Effector memory CD8-positive, alpha-beta T cell (primary cell): ENCODE measurements at regions not wholly inside any gene's neighbourhood (a gene's known extent, or its start where the extent isn't known, plus 50 kb on each side); places are given as distances from the start of the nearest gene placed in this dataset.

Experiments used
- ATAC-seq: fragments of 150-1000 bp; cut with Tn5 transposase; replicated peaks from 2 replicates; pipeline ENCODE4 v1.10.0; 2021; ENCODE audit warnings: mild to moderate bottlenecking, moderate library complexity
- DNase-seq, 3 experiments: peaks; one replicate each; pipeline ENCODE4 v3.0.0; 2021
- H3K27ac Mint-ChIP-seq, 2 donors: one replicate each; pipeline ENCODE4 v1.8.0; 2022; ENCODE audit warnings: mild to moderate bottlenecking in 2 of 2, mixed read lengths in 2 of 2, moderate library complexity in 2 of 2
- H3K27me3 Mint-ChIP-seq, 2 donors: one replicate each; pipeline ENCODE4 v1.8.0; 2022; ENCODE audit warnings: mixed read lengths in 2 of 2
- H3K36me3 Mint-ChIP-seq: one replicate; pipeline ENCODE4 v1.8.0; 2022; ENCODE audit warnings: mild to moderate bottlenecking, moderate library complexity, mixed read lengths; ENCODE audit not compliant: insufficient read depth
- H3K4me1 Mint-ChIP-seq, 2 donors: one replicate each; pipeline ENCODE4 v1.8.0; 2022; ENCODE audit warnings: low read depth in 2 of 2, mixed read lengths in 2 of 2
- H3K4me3 Mint-ChIP-seq, 2 donors: one replicate each; pipeline ENCODE4 v1.8.0; 2022; ENCODE audit warnings: mild to moderate bottlenecking in 2 of 2, mixed read lengths in 2 of 2, moderate library complexity in 2 of 2
- H3K9me3 Mint-ChIP-seq, 2 donors: one replicate each; pipeline ENCODE4 v1.8.0; 2022; ENCODE audit warnings: mixed read lengths in 2 of 2

DNA sequence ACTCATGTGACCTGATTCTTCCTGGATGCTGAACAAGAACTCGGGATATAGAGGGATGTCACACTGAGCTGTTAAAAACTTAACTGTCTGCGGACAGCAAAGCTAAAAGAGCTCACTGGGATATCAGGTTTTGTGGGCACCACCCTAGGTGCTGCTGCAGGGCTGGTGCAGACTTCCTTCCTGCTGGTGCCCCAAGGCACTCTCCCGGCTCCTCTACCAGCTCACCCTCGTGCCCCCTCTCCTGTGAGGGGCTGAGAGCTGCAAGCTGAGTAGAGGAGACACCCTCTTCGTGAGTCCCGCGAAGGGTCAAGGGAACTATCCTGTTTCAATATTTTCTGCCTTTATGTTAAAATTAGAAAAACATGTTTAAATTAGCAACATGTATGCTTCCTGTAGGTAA lies 1475.7 kb downstream of the EFNB2 start:
- H3K9me3 Mint-ChIP-seq: no peaks in the 10 kb centered on the region
- no peak overlapping the region for H3K27ac Mint-ChIP-seq
- DNase-seq: no peak
- H3K27me3 Mint-ChIP-seq: no peaks in the 10 kb centered on the region
- no peak for ATAC-seq
- no peaks in the 10 kb centered on the region for H3K36me3 Mint-ChIP-seq
- H3K4me3 Mint-ChIP-seq: no peak overlapping the region
- no peaks in the 10 kb centered on the region for H3K4me1 Mint-ChIP-seq

DNA sequence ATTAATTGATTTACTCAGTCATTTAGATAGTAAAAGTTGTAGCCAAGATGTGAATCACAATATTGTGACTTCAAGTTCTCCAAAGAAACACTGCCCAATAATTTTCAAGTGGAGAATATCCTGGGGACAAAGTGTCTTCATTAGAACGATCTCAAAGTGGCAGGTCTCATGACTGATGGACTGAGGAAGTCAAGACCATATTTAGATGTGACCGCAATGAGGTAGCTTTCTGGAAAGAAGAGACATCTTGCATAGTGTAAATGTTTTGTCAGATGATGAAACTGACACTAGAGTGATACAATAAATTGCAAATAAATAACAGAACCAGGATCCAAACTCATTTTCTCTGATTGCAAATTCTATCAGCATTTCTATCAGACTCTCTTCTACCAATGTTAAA lies 1476.9 kb downstream of the EFNB2 start:
- no peaks in the 10 kb centered on the region for H3K4me1 Mint-ChIP-seq
- H3K27me3 Mint-ChIP-seq: no peaks in the 10 kb centered on the region
- DNase-seq (no peak), ATAC-seq (no peak)
- H3K27ac Mint-ChIP-seq: no peak overlapping the region
- H3K4me3 Mint-ChIP-seq: no peak overlapping the region
- H3K9me3 Mint-ChIP-seq: no peaks in the 10 kb centered on the region
- H3K36me3 Mint-ChIP-seq: no peaks in the 10 kb centered on the region

DNA sequence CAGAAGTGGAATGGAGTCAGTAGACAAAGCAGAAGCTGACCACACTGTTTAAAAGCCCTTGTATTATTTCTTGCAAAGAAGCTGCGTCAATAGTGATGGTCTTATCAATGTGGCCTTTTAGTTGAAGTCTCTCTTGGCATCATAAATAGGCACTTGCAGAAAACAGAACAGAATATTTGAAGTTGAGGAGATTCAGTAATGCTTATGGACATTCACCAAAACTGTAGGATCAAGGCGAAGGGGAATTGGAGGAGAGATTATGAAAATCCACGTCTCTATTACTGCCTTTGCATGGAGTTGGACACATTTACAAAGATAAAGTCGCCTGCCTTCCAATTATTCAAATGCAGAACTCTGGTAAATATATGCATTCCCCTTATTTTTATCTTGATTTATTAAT lies 1482.8 kb downstream of the EFNB2 start:
- Mint-ChIP-seq H3K27ac (no peak overlapping the region), H3K4me3 (no peak overlapping the region), H3K36me3 (no peaks in the 10 kb centered on the region), H3K27me3 (peaks cover 0 to 10% of the 10 kb centered on the region in 2 donors), H3K4me1 (no peaks in the 10 kb centered on the region), H3K9me3 (peaks cover 0 to 1% of the 10 kb centered on the region in 2 donors)
- no peak for ATAC-seq
- no peak for DNase-seq

DNA sequence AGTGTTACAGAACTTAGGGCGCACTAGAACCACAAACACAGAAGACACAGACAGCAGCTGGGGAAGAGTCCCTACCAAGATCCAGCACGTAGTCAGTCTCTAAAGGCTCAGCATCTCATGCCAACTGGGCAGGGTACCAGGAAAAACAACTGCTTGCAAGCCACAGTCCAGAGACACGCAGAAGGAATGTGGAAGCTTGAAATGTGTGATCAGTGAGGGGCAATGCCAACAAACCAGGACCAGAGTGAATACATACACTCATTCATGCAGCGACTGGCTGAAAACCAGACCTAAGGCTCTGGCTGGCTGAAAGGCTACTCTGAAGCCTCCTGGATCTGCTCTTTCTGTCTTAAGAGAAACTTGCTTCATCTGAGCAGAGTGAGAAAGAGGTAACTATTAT lies 1484.8 kb downstream of the EFNB2 start:
- Mint-ChIP-seq H3K4me3 (no peak overlapping the region), H3K4me1 (no peaks in the 10 kb centered on the region), H3K27ac (no peak overlapping the region), H3K27me3 (peaks cover 0 to 10% of the 10 kb centered on the region in 2 donors), H3K9me3 (peaks cover 0 to 1% of the 10 kb centered on the region in 2 donors), H3K36me3 (no peaks in the 10 kb centered on the region)
- DNase-seq: no peak
- no peak for ATAC-seq

- H3K4me1 Mint-ChIP-seq: no peaks in the 10 kb centered on the region
- no peak for ATAC-seq
- H3K9me3 Mint-ChIP-seq: peaks cover 3% of the 10 kb centered on the region in 2 donors
- H3K4me3 Mint-ChIP-seq: no peak overlapping the region
- H3K27ac Mint-ChIP-seq: no peak overlapping the region
- H3K27me3 Mint-ChIP-seq: peaks cover 0 to 10% of the 10 kb centered on the region in 2 donors
- no peaks in the 10 kb centered on the region for H3K36me3 Mint-ChIP-seq
- DNase-seq: no peak
Measured at GRCh38 chr13:105048677-105049076, 1486.8 kb downstream of the EFNB2 start.

- ATAC-seq (no peak), DNase-seq (no peak)
- Mint-ChIP-seq H3K27me3 (peaks cover 0 to 10% of the 10 kb centered on the region in 2 donors), H3K9me3 (peaks cover 5 to 8% of the 10 kb centered on the region in 2 donors), H3K27ac (no peak overlapping the region), H3K4me1 (no peaks in the 10 kb centered on the region), H3K4me3 (no peak overlapping the region), H3K36me3 (no peaks in the 10 kb centered on the region)
Measured at GRCh38 chr13:105047676-105048295, 1487.7 kb downstream of the EFNB2 start.

- Mint-ChIP-seq H3K9me3 (peaks cover 4 to 8% of the 10 kb centered on the region in 2 donors), H3K27me3 (no peaks in the 10 kb centered on the region), H3K36me3 (no peaks in the 10 kb centered on the region), H3K27ac (no peak overlapping the region), H3K4me3 (no peak overlapping the region), H3K4me1 (no peaks in the 10 kb centered on the region)
- ATAC-seq: no peak
- no peak for DNase-seq
Measured at GRCh38 chr13:105037110-105037509, 1498.4 kb downstream of the EFNB2 start.

DNA sequence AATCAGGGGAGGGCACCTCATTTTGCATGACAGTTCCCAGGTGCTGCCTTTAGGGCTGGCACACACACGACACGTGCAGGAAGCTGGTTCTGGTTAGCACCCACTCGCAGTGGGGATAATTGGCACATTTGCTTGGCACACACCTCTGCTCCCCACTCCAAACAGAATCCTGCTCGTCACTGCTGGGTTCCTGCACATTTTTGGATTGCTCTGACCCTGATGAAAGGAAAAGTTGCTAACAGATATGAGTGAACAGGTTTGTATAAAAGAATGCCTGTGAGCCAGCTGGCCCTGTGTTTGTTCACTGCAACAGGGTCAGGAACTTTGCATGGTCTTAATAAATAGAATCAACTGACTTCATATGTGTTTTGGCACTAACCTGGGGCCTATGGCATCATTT lies 1500.4 kb downstream of the EFNB2 start:
- ATAC-seq (no peak), DNase-seq (no peak)
- H3K4me3 Mint-ChIP-seq: no peak overlapping the region
- H3K36me3 Mint-ChIP-seq: no peaks in the 10 kb centered on the region
- no peaks in the 10 kb centered on the region for H3K27me3 Mint-ChIP-seq
- H3K4me1 Mint-ChIP-seq: no peaks in the 10 kb centered on the region
- no peak overlapping the region for H3K27ac Mint-ChIP-seq
- peaks cover 1 to 8% of the 10 kb centered on the region in 2 donors for H3K9me3 Mint-ChIP-seq

DNA sequence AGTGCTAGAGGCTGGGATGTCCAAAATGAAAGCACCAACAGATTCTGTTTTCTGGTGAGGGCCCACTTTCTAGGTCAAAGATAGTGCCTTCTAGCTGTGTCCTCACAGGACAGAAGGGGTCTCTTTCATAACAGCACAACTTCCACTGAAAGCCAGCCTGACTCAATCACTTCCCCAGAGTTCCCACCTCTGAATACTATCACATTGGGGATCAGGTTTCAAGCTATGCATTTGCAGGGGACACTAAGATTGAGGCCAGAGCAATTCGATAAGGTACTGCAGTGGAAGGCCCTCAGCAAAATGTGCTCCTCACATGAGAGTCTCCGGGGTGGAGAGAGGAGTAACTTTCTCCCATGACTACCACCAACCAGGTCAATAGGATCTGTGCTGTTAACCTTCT lies 1501.5 kb downstream of the EFNB2 start:
- Mint-ChIP-seq H3K27me3 (no peaks in the 10 kb centered on the region), H3K36me3 (no peaks in the 10 kb centered on the region), H3K27ac (no peak overlapping the region), H3K4me3 (no peak overlapping the region), H3K9me3 (peaks cover 1 to 8% of the 10 kb centered on the region in 2 donors), H3K4me1 (no peaks in the 10 kb centered on the region)
- no peak for DNase-seq
- no peak for ATAC-seq

DNA sequence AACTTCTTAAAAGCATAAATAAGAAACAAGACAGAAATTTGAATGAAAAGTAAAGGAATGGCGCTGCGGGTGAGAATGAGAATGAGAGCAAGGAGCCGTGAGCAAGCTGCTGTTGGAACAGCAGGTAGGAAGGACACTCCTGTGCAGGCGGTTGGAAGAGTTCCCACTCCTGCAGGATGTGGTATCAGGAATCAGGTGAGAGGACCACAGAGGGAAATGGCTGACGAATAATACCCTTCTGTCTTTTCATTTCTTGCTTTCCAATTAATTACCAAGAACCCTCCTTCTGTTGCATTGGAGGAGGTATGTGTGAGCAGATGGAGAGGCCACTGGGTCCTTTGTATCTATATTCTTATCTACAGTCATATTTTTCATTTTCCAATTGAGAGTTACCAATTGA lies 1504.2 kb downstream of the EFNB2 start:
- ATAC-seq: no peak
- Mint-ChIP-seq H3K27me3 (no peaks in the 10 kb centered on the region), H3K4me1 (no peaks in the 10 kb centered on the region), H3K9me3 (peaks cover 1 to 8% of the 10 kb centered on the region in 2 donors), H3K4me3 (no peak overlapping the region), H3K36me3 (no peaks in the 10 kb centered on the region), H3K27ac (no peak overlapping the region)
- no peak for DNase-seq

DNA sequence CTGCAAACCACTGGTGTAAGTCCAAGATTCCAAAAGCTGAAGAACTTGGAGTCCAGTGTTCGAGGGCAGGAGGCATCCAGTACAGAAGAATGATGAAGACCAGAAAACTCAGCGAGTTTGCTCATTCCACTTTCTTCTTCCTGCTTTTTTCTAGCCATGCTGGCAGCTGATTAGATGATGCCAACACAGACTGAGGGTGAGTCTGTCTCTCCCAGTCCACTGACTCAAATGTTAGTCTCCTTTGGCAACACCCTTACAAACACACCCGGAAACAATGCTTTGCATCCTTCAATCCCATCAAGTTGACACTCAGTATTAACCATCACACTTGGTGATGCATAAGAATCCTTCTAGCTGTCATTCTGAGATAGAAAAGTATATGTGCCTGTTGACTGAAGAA lies 1504.6 kb downstream of the EFNB2 start:
- no peaks in the 10 kb centered on the region for H3K4me1 Mint-ChIP-seq
- H3K9me3 Mint-ChIP-seq: peaks cover 1 to 8% of the 10 kb centered on the region in 2 donors
- H3K27me3 Mint-ChIP-seq: no peaks in the 10 kb centered on the region
- H3K27ac Mint-ChIP-seq: no peak overlapping the region
- H3K36me3 Mint-ChIP-seq: no peaks in the 10 kb centered on the region
- no peak overlapping the region for H3K4me3 Mint-ChIP-seq
- ATAC-seq (no peak), DNase-seq (no peak)

DNA sequence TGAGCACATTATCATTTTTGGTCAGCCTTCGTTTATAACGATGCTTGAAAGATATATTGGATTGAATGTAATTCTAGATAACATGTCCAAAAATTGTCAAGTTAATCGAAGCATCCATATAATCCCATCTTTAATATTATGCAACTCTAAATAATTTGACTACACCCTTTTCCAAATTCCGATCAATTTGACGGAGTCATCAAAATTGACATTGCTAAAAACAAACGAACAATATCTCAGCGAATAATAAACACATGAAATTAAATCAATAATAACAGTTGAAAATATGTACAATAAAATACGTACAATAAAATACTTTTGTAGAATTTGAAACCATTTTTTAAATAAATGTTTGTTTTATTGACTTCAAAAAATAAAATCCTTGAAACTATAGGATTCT lies 1516.4 kb downstream of the EFNB2 start:
- Mint-ChIP-seq H3K9me3 (peaks cover 0 to 3% of the 10 kb centered on the region in 2 donors), H3K36me3 (no peaks in the 10 kb centered on the region), H3K27ac (no peak overlapping the region), H3K4me1 (no peaks in the 10 kb centered on the region), H3K27me3 (no peaks in the 10 kb centered on the region), H3K4me3 (no peak overlapping the region)
- DNase-seq (no peak), ATAC-seq (no peak)

DNA sequence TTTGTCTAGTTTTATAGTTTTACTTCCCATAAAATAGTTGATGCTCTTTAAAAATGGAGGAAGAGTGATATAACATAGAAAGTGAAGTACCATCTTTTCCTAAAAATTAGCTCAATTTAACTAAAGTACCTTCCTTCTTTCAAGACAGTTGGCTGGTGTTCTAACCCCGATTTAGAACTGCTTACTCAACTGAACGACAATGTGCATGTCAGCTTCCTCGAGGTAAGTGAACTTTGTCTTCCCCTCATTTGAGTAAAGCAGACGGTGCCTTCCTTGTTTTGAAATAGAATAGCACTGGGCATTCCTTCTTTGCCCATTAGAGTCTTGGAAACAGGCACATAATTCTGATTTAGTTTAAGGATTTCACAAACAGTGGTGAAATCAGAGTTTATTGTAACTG lies 1519.2 kb downstream of the EFNB2 start:
- H3K4me1 Mint-ChIP-seq: no peaks in the 10 kb centered on the region
- no peak for ATAC-seq
- no peaks in the 10 kb centered on the region for H3K27me3 Mint-ChIP-seq
- H3K9me3 Mint-ChIP-seq: peaks cover 0 to 7% of the 10 kb centered on the region in 2 donors
- H3K27ac Mint-ChIP-seq: no peak overlapping the region
- no peaks in the 10 kb centered on the region for H3K36me3 Mint-ChIP-seq
- DNase-seq: no peak
- no peak overlapping the region for H3K4me3 Mint-ChIP-seq

- DNase-seq (no peak), ATAC-seq (no peak)
- Mint-ChIP-seq H3K4me1 (no peaks in the 10 kb centered on the region), H3K27me3 (no peaks in the 10 kb centered on the region), H3K4me3 (no peak overlapping the region), H3K27ac (no peak overlapping the region), H3K9me3 (peaks cover 0 to 9% of the 10 kb centered on the region in 2 donors), H3K36me3 (no peaks in the 10 kb centered on the region)
Measured at GRCh38 chr13:105008604-105009003, 1526.9 kb downstream of the EFNB2 start.
